RWPE2 (cell line): ENCODE measurements at regions not wholly inside any gene's neighbourhood (a gene's known extent, or its start where the extent isn't known, plus 50 kb on each side); places are given as distances from the start of the nearest gene placed in this dataset.
"Not testable (repeated sequence)": the region's sequence is repeated elsewhere in the genome, so short reads cannot be mapped to it uniquely, and the experiment has no call there.

Experiments
- ATAC-seq: fragments of 200-7000 bp; cut with Tn5 transposase; 3 replicates; pipeline ENCODE4 v1.9.1; 2021; ENCODE audit warnings: low read depth
- DNase-seq: peaks from one replicate; pipeline ENCODE4 v3.0.0-alpha.2; 2020; ENCODE audit warnings: low spot score
- H3K27ac ChIP-seq: fragments of 450-650 bp; 2 replicates; pipeline ENCODE4 v1.5.1; 2017; ENCODE audit warnings: mild to moderate bottlenecking; ENCODE audit not compliant: poor library complexity, severe bottlenecking
- H3K27me3 ChIP-seq: fragments of 250-450 bp; sonication (Bioruptor Pico); 2 replicates; pipeline ENCODE4 v1.5.1; 2021; ENCODE audit warnings: mild to moderate bottlenecking, moderate library complexity; ENCODE audit not compliant: insufficient read depth, poor library complexity, severe bottlenecking
- H3K36me3 ChIP-seq: fragments of 250-450 bp; sonication (Bioruptor Pico); 2 replicates; pipeline ENCODE4 v1.5.1; 2020; ENCODE audit warnings: low read depth, mild to moderate bottlenecking, moderate library complexity
- H3K4me1 ChIP-seq: fragments of 250-450 bp; sonication (Bioruptor Pico); 2 replicates; pipeline ENCODE4 v1.5.1; 2021; ENCODE audit warnings: mild to moderate bottlenecking, moderate library complexity; ENCODE audit not compliant: insufficient read depth, poor library complexity, severe bottlenecking
- H3K4me3 ChIP-seq: fragments of 250-450 bp; sonication (Bioruptor Pico); 2 replicates; pipeline ENCODE4 v1.5.1; 2021; ENCODE audit warnings: mild to moderate bottlenecking, moderate library complexity; ENCODE audit not compliant: severe bottlenecking
- H3K9me3 ChIP-seq: fragments of 250-450 bp; sonication (Bioruptor Pico); 2 replicates; pipeline ENCODE4 v1.5.1; 2021; ENCODE audit warnings: mild to moderate bottlenecking, moderate library complexity; ENCODE audit not compliant: severe bottlenecking
- CTCF ChIP-seq: fragments of 450-650 bp; IDR thresholded peaks from one replicate; pipeline ENCODE4 v1.5.1; 2017; ENCODE audit warnings: mild to moderate bottlenecking, moderate library complexity; ENCODE audit not compliant: poor library complexity, severe bottlenecking

GRCh38 chr1:30160999-30161689 is 562.2 kb downstream of the MATN1 start:
- DNase-seq, result no peak
- H3K9me3 ChIP-seq, result no peaks in the 10 kb centered on the region
- H3K36me3 ChIP-seq, result no peaks in the 10 kb centered on the region
- peaks cover 38% of the 10 kb centered on the region for H3K27me3 ChIP-seq
- ATAC-seq, result no peak
- no peak overlapping the region for H3K27ac ChIP-seq
- H3K4me3 ChIP-seq, result no peak overlapping the region
- H3K4me1 ChIP-seq, result no peaks in the 10 kb centered on the region
- TF ChIP-seq CTCF, result no peak

- no peak for TF ChIP-seq CTCF
- H3K27ac ChIP-seq, result no peak overlapping the region
- H3K36me3 ChIP-seq, result no peaks in the 10 kb centered on the region
- no peak overlapping the region for H3K4me3 ChIP-seq
- H3K4me1 ChIP-seq, result no peaks in the 10 kb centered on the region
- no peak for DNase-seq
- no peaks in the 10 kb centered on the region for H3K9me3 ChIP-seq
- H3K27me3 ChIP-seq, result peaks cover 31% of the 10 kb centered on the region
- no peak for ATAC-seq
These were observed 564.4 kb downstream of the MATN1 start for GRCh38 chr1:30159015-30159414.

GRCh38 chr1:30155698-30156097 is 567.7 kb downstream of the MATN1 start:
- ATAC-seq, H3K4me3 ChIP-seq, H3K4me1 ChIP-seq, H3K9me3 ChIP-seq, DNase-seq, H3K27ac ChIP-seq, H3K36me3 ChIP-seq: not testable (repeated sequence)
- H3K27me3 ChIP-seq, result peaks cover 27% of the 10 kb centered on the region

- H3K4me1 ChIP-seq, DNase-seq, ATAC-seq, H3K36me3 ChIP-seq, H3K4me3 ChIP-seq, H3K9me3 ChIP-seq, H3K27ac ChIP-seq: not testable (repeated sequence)
- H3K27me3 ChIP-seq, result peaks cover 23% of the 10 kb centered on the region
These were observed 568.1 kb downstream of the MATN1 start for GRCh38 chr1:30155253-30155652.

- DNase-seq (no peak), ATAC-seq (no peak)
- TF ChIP-seq CTCF, result no peak
- no peak overlapping the region for H3K4me3 ChIP-seq
- no peaks in the 10 kb centered on the region for H3K36me3 ChIP-seq
- no peaks in the 10 kb centered on the region for H3K9me3 ChIP-seq
- H3K27ac ChIP-seq, result no peak overlapping the region
- peaks cover 20% of the 10 kb centered on the region for H3K27me3 ChIP-seq
- no peaks in the 10 kb centered on the region for H3K4me1 ChIP-seq
These were observed 569.5 kb downstream of the MATN1 start for GRCh38 chr1:30153743-30154449.

- Histone ChIP-seq H3K4me1 (no peaks in the 10 kb centered on the region), H3K36me3 (no peaks in the 10 kb centered on the region), H3K9me3 (no peaks in the 10 kb centered on the region), H3K27me3 (peaks cover 7% of the 10 kb centered on the region), H3K27ac (no peak overlapping the region), H3K4me3 (no peak overlapping the region)
- ATAC-seq (no peak), DNase-seq (no peak)
- no peak for TF ChIP-seq CTCF
These were observed 571.6 kb downstream of the MATN1 start for GRCh38 chr1:30151826-30152225.
